ENCODE measurements at regions not wholly inside any gene's neighbourhood (a gene's known extent, or its start where the extent isn't known, plus 50 kb on each side); places are given as distances from the start of the nearest gene placed in this dataset.

DNA sequence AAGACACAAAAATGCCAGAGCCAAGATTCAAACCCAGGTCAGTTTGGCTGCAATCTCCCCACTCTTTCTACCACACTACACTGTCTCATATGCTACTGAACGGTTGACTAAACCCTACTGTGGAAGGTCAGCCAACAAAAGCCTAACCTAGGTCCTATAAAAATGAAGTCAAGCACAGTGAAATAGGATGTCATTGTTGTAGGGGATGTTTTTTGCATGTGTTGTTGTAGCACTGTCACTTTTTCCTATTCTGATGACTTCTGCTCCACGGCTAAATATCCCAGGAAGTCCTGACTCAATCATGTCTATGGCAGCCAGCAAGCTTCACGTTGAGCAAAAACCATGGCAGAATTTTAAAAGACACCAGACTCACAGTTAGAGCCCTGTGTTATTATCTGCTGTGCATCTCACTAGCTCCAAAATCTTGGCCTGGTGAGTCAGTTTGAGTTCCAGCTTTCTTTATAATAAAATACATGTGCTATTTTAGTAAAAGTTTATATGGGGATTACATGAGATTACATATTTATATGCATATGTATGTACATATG lies 322.1 kb upstream of the NT5E start:
- no peak for DNase-seq (ENCODE audit: low spot score)

GRCh38 chr6:85127168-85127498 lies 322.8 kb upstream of the NT5E start:
- DNase-seq (ENCODE audit: low spot score) = no peak

DNA sequence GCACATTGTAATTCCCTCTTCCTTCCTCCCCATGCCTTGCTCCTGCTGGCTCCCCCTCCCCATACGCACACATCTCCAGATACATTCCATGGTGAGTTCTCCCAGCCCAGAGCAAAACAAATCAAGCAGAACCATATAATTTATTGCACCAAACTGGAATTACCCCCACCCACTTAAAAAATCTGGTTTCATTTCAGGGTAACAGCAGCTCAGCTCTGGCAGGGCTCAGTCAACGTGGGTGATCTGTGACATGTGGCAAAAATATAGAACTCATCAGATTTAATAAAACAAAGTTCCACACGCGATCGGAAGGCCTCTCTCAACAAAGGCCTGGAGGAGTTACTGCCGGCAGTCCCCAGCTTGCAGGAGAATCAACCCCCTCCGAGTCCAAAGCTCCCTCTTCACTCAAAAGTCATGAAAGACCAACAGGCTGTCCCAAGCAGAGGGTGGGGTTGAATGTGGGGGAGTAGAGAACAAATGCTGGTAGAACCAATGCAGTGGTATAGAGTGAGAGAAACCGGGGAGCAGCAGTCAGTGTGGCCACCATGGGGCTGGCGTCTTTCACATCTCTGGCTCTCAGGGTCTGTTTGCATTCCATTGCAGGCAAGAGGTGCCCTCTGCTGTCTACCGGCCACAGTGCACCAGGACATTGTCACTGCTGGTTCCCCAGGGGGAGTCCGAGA lies 323.3 kb upstream of the NT5E start:
- DNase-seq (ENCODE audit: low spot score) = peak; percentile 56

- no peak for DNase-seq (ENCODE audit: low spot score)
These were observed 324.4 kb upstream of the NT5E start for GRCh38 chr6:85125526-85125925.

- DNase-seq (ENCODE audit: low spot score) = no peak
These were observed 325.2 kb upstream of the NT5E start for GRCh38 chr6:85124472-85125354.

- DNase-seq (ENCODE audit: low spot score) = no peak
These were observed 328.7 kb upstream of the NT5E start for GRCh38 chr6:85121158-85121557.

DNA sequence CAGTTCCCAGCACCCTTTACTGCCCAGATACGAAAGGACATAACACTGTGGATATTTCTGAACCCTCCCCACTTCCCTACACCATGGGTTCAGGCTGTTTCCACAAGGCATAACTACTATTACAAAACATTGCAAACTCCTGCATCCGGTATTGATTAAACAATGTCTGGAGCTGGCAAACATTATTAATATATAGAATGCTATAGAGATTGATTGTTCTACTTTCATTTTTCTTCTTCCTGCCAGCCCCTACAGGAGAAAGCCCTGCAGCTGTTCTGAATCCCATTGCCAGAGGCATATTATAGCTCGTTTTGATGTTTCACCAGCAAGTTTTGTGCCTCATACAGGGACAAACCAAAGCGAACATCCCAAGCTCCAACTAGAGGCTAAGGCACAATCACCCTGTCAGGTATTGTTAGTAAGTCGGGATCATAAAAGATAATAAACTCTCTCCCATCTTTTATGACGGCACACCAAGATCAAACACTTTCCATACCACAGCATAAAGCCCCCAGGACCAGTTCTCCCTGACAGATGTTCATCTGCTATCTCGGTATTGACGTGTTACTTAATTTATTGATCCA lies 331.1 kb upstream of the NT5E start:
- no peak for DNase-seq (ENCODE audit: low spot score)

GRCh38 chr6:85118233-85118632 lies 331.6 kb upstream of the NT5E start:
- DNase-seq (ENCODE audit: low spot score) = no peak

- DNase-seq (ENCODE audit: low spot score) = no peak
These were observed 333.4 kb upstream of the NT5E start for GRCh38 chr6:85116475-85116874.

DNA sequence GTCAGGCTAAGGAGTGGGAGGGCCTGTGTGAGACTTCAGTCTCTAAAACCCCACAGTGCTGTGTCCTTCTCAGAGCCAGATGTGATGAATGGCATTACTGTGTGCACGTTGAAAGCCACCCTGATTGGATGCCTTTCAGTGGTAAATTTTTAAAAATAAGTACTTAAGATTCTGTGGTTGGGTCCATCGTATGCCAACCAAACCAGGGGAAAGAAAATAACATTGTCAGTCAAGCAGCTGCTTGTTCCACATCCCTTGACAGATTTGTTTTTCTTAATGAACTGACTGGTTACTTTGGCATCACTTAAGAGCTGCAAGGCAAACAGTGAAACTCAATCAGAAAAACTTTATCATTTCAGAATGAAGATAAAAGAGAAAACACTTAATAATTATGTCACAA lies 334.0 kb upstream of the NT5E start:
- no peak for DNase-seq (ENCODE audit: low spot score)

DNA sequence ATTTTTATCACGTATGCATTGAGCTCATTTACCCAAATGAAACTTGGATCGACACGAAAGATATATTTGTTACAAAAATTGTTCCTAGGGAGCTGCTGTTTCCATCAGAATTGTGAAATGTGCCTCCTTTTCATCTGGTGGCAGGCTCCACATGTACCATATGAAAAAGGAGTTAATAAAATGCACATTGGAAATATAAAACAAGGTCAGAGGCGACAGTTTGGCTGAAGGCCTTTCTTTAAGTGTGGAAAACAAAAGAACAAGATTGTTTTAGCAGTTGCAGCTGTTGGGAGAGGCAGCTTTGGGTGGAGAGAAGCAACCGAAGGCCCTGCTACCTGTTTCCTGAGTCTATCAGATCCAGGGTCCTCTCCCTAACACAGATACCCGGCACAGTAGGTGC lies 334.5 kb upstream of the NT5E start:
- no peak for DNase-seq (ENCODE audit: low spot score)

- DNase-seq (ENCODE audit: low spot score) = no peak
These were observed 335.3 kb upstream of the NT5E start for GRCh38 chr6:85114581-85114935.

DNA sequence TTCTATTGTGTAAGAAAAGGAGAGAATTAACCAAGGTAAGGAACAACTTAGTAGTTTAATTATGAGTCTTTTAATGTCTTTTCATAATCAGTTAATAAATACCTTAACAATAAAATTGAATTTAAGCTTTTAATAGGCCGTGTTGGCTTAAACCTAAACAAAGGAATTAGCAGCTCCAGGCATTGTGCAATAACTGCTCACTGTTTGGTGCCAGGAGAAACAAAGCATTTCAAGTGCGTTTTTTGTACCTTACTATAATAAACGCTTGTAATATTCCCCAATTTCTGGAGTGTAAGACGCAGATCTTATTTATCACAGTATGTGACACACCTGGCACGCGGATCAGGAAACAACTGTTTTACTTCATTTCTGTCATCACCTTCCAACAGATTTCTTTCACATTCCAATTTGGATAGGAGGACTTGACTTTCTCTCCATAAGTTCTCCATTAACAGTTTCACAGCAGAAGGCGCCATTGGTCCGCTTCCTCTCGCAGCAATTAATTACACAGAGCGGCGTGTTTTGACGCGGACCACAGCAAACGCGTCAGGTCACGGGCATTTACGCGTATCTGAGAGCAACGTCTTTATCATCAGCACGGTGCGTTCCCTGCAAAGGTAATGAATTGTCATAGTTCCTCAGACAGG lies 335.8 kb upstream of the NT5E start:
- DNase-seq (ENCODE audit: low spot score) = no peak

- no peak for DNase-seq (ENCODE audit: low spot score)
These were observed 337.3 kb upstream of the NT5E start for GRCh38 chr6:85112540-85112939.

DNA sequence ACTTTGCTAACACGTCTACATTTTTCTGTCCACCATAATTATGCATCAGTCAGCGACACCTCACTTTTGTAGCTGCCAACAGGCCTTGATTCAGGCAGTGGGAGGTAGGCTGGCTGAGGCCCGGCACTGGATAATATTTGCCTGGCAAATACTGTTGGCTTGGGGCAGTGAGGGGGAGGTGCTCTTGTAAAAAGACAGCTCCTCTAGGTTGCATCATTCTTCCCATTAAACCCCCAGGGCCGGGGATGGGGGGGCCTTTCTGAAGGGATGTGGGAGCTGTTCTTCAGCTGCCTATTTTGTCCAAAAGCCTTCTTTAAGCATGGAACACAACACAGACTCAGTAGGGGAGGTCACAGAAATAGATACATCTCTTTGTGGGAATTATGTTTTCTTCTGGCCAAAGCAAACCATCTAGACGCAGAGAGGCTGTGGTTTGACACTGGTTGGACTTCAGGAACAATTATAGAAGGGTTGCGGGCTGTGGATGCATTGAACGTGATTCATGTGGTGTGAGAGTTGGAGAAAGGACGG lies 338.3 kb upstream of the NT5E start:
- no peak for DNase-seq (ENCODE audit: low spot score)

DNA sequence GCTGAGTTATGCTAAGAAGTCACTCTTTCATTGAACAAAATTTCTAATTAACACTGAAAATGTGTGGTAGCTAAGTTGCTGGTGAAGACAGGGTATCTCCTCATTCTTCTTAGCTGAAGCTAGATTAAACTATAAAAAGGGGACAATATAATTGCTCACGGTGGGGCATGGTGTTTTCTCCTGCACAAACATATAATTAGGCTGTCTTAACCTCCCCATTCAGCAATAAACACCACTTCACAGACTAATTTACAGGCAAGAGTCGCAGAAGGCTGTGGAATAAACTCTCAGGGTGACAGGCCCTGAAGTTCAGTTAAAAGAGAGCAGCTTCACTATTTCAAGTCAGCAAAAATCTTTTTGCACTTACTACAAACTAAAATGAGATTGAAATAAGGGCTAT lies 338.9 kb upstream of the NT5E start:
- no peak for DNase-seq (ENCODE audit: low spot score)

GRCh38 chr6:85107701-85108100 lies 342.2 kb upstream of the NT5E start:
- no peak for DNase-seq (ENCODE audit: low spot score)

DNA sequence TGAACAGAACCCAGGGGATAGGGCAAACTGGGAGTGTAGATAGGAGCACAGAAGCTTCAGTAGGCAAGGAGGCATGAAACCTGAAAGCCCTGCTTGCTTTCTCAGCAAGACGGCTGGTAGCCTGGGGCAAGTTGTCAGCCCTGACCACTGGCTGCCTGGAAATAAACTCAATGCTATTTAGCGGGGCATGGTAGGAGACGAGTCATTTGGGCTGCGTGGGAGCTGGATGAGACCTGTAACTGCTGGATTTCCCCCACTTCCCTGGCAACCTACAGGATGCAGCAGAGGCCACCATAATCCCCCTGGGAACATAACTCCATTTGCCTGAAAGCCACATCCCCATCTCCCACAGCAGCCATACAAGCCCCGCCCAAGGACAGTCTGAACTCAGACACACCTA lies 332.6 kb upstream of the TBX18 start:
- DNase-seq (ENCODE audit: low spot score) = no peak

DNA sequence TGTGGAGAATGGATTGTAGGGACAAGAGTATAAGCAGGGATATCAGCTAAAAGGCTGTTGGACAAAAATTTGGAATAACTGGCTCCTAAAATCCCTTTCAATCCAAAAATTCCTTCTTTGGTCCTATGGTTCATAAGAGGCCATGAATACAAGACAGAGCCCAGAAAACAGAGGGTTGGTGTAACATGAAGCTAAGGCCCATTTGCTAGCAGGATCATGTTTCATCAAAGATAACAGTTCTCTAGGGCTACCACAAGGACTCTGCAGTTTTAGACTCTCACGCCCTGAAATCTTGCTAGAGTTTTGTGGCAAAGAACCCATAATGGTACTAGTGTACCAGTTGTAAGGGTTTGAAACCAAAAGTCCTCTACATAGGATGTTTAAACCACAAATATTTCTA lies 327.8 kb upstream of the TBX18 start:
- DNase-seq (ENCODE audit: low spot score) = no peak

DNA sequence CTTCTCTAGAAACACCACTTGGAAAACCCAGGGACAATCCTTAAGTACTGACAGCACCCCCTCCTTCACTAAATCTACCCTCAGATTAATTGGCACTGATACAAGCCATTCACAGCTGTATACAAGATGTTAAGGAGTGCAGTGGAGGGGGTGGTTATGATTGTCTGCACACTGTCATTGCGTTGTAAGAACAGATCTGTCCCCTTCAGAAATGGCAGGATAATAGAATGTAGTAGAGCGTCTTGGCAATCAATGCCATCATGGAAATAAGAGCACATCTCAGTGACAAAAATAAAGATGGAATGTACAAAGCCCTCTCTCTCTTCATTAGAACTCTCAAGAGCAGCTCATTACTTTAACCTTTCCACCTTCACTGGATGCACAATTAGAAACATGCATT lies 324.9 kb upstream of the TBX18 start:
- no peak for DNase-seq (ENCODE audit: low spot score)

DNA sequence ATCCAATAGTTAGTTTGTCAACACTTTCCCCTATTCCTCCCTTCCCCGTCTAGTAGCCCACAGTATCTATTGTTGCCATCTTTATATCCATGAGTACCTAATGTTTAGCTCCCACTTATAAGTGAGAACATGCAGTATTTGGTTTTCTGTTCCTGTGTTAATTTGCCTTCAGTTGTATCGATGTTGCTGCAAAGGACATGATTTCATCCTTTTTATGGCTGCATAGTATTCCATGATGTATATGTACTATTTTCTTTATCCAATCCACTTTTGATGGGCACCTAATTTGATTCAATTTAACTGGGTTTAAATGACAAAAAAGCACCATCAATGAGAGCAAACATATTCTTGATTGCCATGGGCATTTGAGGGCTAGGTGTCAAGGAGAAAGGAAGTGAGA lies 321.5 kb upstream of the TBX18 start:
- no peak for DNase-seq (ENCODE audit: low spot score)

DNA sequence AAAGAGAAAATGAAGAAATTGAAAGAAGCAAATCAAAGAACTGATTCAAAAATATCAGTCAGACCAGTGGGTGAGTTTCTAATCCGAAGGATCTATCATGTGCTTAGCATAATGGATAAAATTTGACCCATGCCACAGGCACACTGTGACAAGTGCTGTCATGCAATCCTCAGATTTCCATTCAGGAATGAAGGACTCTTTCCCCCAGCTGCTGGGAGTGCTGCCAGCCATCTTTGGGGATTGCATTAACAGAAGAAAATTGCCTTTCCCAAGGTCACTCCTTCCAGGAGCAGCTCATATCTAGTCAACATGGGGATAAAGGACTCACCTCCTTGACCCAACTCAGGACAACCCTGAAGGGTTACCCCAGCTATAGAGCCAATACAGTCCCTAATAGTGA lies 316.7 kb upstream of the TBX18 start:
- DNase-seq (ENCODE audit: low spot score) = no peak

DNA sequence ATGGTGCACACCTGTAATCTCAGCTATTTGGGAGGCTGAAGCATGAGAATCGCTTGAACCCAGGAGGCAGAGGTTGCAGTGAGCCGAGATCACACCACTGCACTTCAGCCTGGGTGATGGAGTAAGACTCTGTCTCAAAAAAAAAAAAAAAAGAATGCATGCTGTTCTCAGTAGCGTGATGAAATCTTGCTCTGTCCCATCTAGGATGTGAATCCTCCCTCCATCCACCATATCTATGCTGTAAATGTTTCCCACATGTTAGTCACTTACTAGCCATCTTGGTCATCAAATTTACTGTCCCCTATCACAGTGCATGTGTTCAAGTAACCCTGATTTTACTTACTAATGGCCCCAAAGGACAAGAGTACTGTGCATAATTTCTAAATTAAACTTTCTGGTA lies 315.4 kb upstream of the TBX18 start:
- DNase-seq (ENCODE audit: low spot score) = no peak

Data from kidney tubule cell (primary cell).